GM19023 (cell line): ENCODE measurements at regions not wholly inside any gene's neighbourhood (a gene's known extent, or its start where the extent isn't known, plus 50 kb on each side); places are given as distances from the start of the nearest gene placed in this dataset.
"Not testable (repeated sequence)": the region's sequence is repeated elsewhere in the genome, so short reads cannot be mapped to it uniquely, and the experiment has no call there.

Experiments
- ATAC-seq: cut with Tn5 transposase; IDR thresholded peaks from one replicate; pipeline ENCODE4 v1.9.1; 2021; ENCODE audit warnings: mild to moderate bottlenecking, moderate library complexity; ENCODE audit not compliant: unreplicated experiment

GRCh38 chr4:154035341-154035740, 246.5 kb upstream of the SFRP2 start:
- no peak for ATAC-seq

- no peak for ATAC-seq
Observed at GRCh38 chr4:154033921-154034320, 245.0 kb upstream of the SFRP2 start.

- no peak for ATAC-seq
Observed at GRCh38 chr4:154032914-154033313, 244.0 kb upstream of the SFRP2 start.

GRCh38 chr4:154030746-154031145, 241.9 kb upstream of the SFRP2 start:
- ATAC-seq, result no peak

- ATAC-seq, result no peak
Observed at GRCh38 chr4:154030152-154030551, 241.3 kb upstream of the SFRP2 start.

GRCh38 chr4:154029171-154029570, 240.3 kb upstream of the SFRP2 start:
- no peak for ATAC-seq

- ATAC-seq, result no peak
Observed at GRCh38 chr4:154025110-154025509, 236.2 kb upstream of the SFRP2 start.

GRCh38 chr4:154024097-154024694, 235.3 kb upstream of the SFRP2 start:
- ATAC-seq, result no peak

- not testable (repeated sequence) for ATAC-seq
Observed at GRCh38 chr4:154023671-154024070, 234.8 kb upstream of the SFRP2 start.

GRCh38 chr4:154019811-154020210, 230.9 kb upstream of the SFRP2 start:
- no peak for ATAC-seq

GRCh38 chr4:154018659-154019058, 229.8 kb upstream of the SFRP2 start:
- ATAC-seq, result no peak

GRCh38 chr4:154015578-154015977, 226.7 kb upstream of the SFRP2 start:
- no peak for ATAC-seq

GRCh38 chr4:154014407-154015321, 225.8 kb upstream of the SFRP2 start:
- ATAC-seq, result no peak

GRCh38 chr4:154013576-154013975, 224.7 kb upstream of the SFRP2 start:
- ATAC-seq, result no peak

GRCh38 chr4:154010371-154010770, 221.5 kb upstream of the SFRP2 start:
- ATAC-seq, result no peak

- ATAC-seq, result no peak
Observed at GRCh38 chr4:154009788-154010187, 220.9 kb upstream of the SFRP2 start.

- no peak for ATAC-seq
Observed at GRCh38 chr4:154009191-154009590, 220.3 kb upstream of the SFRP2 start.

- no peak for ATAC-seq
Observed at GRCh38 chr4:154005171-154005520, 216.3 kb upstream of the SFRP2 start.

GRCh38 chr4:154004507-154005170, 215.8 kb upstream of the SFRP2 start:
- no peak for ATAC-seq

GRCh38 chr4:154004016-154004415, 215.1 kb upstream of the SFRP2 start:
- ATAC-seq, result no peak

- no peak for ATAC-seq
Observed at GRCh38 chr4:154003378-154003777, 214.5 kb upstream of the SFRP2 start.

GRCh38 chr4:154001193-154001592, 212.3 kb upstream of the SFRP2 start:
- no peak for ATAC-seq
